ENCODE measurements at regions not wholly inside any gene's neighbourhood (a gene's known extent, or its start where the extent isn't known, plus 50 kb on each side); places are given as distances from the start of the nearest gene placed in this dataset.

- TF ChIP-seq, protein P1, sequence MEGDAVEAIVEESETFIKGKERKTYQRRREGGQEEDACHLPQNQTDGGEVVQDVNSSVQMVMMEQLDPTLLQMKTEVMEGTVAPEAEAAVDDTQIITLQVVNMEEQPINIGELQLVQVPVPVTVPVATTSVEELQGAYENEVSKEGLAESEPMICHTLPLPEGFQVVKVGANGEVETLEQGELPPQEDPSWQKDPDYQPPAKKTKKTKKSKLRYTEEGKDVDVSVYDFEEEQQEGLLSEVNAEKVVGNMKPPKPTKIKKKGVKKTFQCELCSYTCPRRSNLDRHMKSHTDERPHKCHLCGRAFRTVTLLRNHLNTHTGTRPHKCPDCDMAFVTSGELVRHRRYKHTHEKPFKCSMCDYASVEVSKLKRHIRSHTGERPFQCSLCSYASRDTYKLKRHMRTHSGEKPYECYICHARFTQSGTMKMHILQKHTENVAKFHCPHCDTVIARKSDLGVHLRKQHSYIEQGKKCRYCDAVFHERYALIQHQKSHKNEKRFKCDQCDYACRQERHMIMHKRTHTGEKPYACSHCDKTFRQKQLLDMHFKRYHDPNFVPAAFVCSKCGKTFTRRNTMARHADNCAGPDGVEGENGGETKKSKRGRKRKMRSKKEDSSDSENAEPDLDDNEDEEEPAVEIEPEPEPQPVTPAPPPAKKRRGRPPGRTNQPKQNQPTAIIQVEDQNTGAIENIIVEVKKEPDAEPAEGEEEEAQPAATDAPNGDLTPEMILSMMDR (conservative IDR thresholded peaks at IDR 0.05; ENCODE audit: low read depth in 2 of 2): no peak
- TF ChIP-seq EZH2 (IDR thresholded peaks at IDR 0.05; ENCODE audit: low read depth, unreplicated experiment): no peak
- TF ChIP-seq JUNB (IDR thresholded peaks at IDR 0.05; ENCODE audit: unreplicated experiment): no peak
- TF ChIP-seq POLR2AphosphoS5 (IDR thresholded peaks at IDR 0.05; ENCODE audit: low read depth): no peak
- TF ChIP-seq CREB1 (CRISPR knock-in tag; IDR thresholded peaks at IDR 0.05; ENCODE audit: low read depth): no peak
- no peak for TF ChIP-seq REST (IDR thresholded peaks at IDR 0.05; ENCODE audit: unreplicated experiment)
- TF ChIP-seq EZH2phosphoT487 (IDR thresholded peaks at IDR 0.05; ENCODE audit: unreplicated experiment): no peak
- no peak for TF ChIP-seq ETS1 (IDR thresholded peaks at IDR 0.05)
- no peak for TF ChIP-seq STAT1 (IDR thresholded peaks at IDR 0.05; ENCODE audit: unreplicated experiment)
Measured at GRCh38 chr14:101185946-101186345, 282.4 kb upstream of the RTL1 start.
